Renal pelvis (tissue), 1 donor: ENCODE measurements at regions not wholly inside any gene's neighbourhood (a gene's known extent, or its start where the extent isn't known, plus 50 kb on each side); places are given as distances from the start of the nearest gene placed in this dataset.

Experiments
- DNase-seq: peaks from one replicate; pipeline ENCODE4 v3.0.0-alpha.2; 2013

- no peak for DNase-seq
Measured at GRCh38 chr12:25827747-25828146, 130.7 kb upstream of the RASSF8 start.

GRCh38 chr12:25828188-25828587 is 130.3 kb upstream of the RASSF8 start:
- DNase-seq = peak; percentile 19

- no peak for DNase-seq
Measured at GRCh38 chr12:25829192-25829591, 129.3 kb upstream of the RASSF8 start.

- DNase-seq = peak; percentile 5
Measured at GRCh38 chr12:25830456-25830855, 128.0 kb upstream of the RASSF8 start.

- DNase-seq = no peak
Measured at GRCh38 chr12:25833657-25834056, 124.8 kb upstream of the RASSF8 start.

- DNase-seq = no peak
Measured at GRCh38 chr12:25835385-25835784, 123.1 kb upstream of the RASSF8 start.

GRCh38 chr12:25838007-25838406 is 120.5 kb upstream of the RASSF8 start:
- no peak for DNase-seq

- DNase-seq = no peak
Measured at GRCh38 chr12:25839470-25839869, 119.0 kb upstream of the RASSF8 start.

GRCh38 chr12:25840678-25841465 is 117.6 kb upstream of the RASSF8 start:
- no peak for DNase-seq

GRCh38 chr12:25842254-25842653 is 116.2 kb upstream of the RASSF8 start:
- no peak for DNase-seq

GRCh38 chr12:25843976-25844375 is 114.5 kb upstream of the RASSF8 start:
- DNase-seq = no peak

- DNase-seq = no peak
Measured at GRCh38 chr12:25845415-25845814, 113.1 kb upstream of the RASSF8 start.

GRCh38 chr12:25852792-25853191 is 105.7 kb upstream of the RASSF8 start:
- DNase-seq = no peak

GRCh38 chr12:25853316-25854095 is 105.0 kb upstream of the RASSF8 start:
- no peak for DNase-seq

GRCh38 chr12:25854991-25855390 is 103.5 kb upstream of the RASSF8 start:
- no peak for DNase-seq

GRCh38 chr12:25855716-25856115 is 102.8 kb upstream of the RASSF8 start:
- DNase-seq = no peak

- DNase-seq = no peak
Measured at GRCh38 chr12:25859976-25860375, 98.5 kb upstream of the RASSF8 start.

- no peak for DNase-seq
Measured at GRCh38 chr12:25861226-25861625, 97.3 kb upstream of the RASSF8 start.

- DNase-seq = no peak
Measured at GRCh38 chr12:25864306-25865276, 93.9 kb upstream of the RASSF8 start.

- no peak for DNase-seq
Measured at GRCh38 chr12:25866586-25867378, 91.7 kb upstream of the RASSF8 start.

GRCh38 chr12:25868193-25868592 is 90.3 kb upstream of the RASSF8 start:
- no peak for DNase-seq
